ENCODE measurements at regions not wholly inside any gene's neighbourhood (a gene's known extent, or its start where the extent isn't known, plus 50 kb on each side); places are given as distances from the start of the nearest gene placed in this dataset.

DNA sequence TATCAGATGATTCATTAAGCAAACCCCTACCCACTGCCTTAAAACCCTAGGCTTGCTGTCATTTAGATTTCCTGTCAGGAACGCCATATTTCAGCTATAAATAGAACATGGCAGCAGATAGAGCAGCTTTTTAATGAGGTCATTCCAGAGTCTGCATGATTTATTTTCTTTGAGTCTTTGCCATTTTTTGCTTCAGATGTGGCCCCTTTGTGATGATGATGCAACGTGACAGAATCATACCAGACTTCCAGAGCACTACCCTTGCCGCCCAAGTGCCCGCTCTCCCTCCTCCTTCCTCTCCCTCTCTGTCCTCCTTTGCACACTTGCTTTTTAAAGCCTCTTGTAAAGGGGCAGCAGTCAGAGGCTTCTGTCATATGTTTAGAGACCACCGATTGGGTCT, 55.5 kb upstream of the TRIM67 start:
- H3K79me2 ChIP-seq: no peaks in the 10 kb centered on the region
- H3K27me3 ChIP-seq: no peaks in the 10 kb centered on the region
- H3K4me2 ChIP-seq: no peak overlapping the region
- peaks cover 11% of the 10 kb centered on the region for H3K4me1 ChIP-seq (ENCODE audit: insufficient read depth)
- H3K4me3 ChIP-seq: no peak overlapping the region
- WGBS (ENCODE audit: low lambda C conversion rate, missing lambda C conversion rate): 60% methylated on average over 5 of the region's 5 CpGs
- no peaks in the 10 kb centered on the region for H3K9me3 ChIP-seq (ENCODE audit: low read depth)
- no peak for TF ChIP-seq EZH2phosphoT487 (IDR thresholded peaks at IDR 0.05; ENCODE audit: low read depth, severe bottlenecking, unreplicated experiment)
- no peak for TF ChIP-seq EZH2 (IDR thresholded peaks at IDR 0.05; ENCODE audit: borderline replicate concordance)
- TF ChIP-seq, protein P1, sequence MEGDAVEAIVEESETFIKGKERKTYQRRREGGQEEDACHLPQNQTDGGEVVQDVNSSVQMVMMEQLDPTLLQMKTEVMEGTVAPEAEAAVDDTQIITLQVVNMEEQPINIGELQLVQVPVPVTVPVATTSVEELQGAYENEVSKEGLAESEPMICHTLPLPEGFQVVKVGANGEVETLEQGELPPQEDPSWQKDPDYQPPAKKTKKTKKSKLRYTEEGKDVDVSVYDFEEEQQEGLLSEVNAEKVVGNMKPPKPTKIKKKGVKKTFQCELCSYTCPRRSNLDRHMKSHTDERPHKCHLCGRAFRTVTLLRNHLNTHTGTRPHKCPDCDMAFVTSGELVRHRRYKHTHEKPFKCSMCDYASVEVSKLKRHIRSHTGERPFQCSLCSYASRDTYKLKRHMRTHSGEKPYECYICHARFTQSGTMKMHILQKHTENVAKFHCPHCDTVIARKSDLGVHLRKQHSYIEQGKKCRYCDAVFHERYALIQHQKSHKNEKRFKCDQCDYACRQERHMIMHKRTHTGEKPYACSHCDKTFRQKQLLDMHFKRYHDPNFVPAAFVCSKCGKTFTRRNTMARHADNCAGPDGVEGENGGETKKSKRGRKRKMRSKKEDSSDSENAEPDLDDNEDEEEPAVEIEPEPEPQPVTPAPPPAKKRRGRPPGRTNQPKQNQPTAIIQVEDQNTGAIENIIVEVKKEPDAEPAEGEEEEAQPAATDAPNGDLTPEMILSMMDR (IDR thresholded peaks at IDR 0.05; ENCODE audit: poor library complexity): no peak
- peak overlapping the region; percentile 50 for H3K27ac ChIP-seq
- no peaks in the 10 kb centered on the region for H3K36me3 ChIP-seq (replicated peaks; ENCODE audit: insufficient read depth, low read depth)
- H2AFZ ChIP-seq: no peak overlapping the region
- H4K20me1 ChIP-seq (ENCODE audit: insufficient read depth, poor library complexity, severe bottlenecking): no peaks in the 10 kb centered on the region
- H3K9me2 ChIP-seq (replicated peaks; ENCODE audit: insufficient read depth): no peaks in the 10 kb centered on the region
- DNase-seq (ENCODE audit: low spot score): peak; percentile 42

DNA sequence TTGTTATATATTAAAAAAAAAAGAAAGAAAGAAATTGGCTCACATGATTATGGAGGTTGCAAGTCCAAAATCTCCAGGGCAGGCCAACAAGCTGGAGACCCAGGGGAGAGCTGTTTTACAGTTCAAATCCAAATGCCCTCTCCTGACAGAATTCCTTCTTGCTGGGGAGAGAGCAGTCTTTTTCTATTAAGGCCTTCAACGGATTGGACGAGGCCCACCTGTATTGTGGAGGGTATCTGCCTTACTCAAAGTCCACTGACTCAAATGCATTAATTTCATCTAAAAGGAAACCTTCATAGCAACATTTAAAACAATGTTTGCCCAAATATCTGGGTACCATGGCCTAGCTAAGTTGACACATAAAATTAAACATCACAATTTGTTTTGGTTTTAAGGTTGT, 56.9 kb upstream of the TRIM67 start:
- no peak overlapping the region for H3K4me2 ChIP-seq
- no peaks in the 10 kb centered on the region for H3K27me3 ChIP-seq
- H3K79me2 ChIP-seq: no peaks in the 10 kb centered on the region
- no peak overlapping the region for H3K27ac ChIP-seq
- no peak for TF ChIP-seq EZH2phosphoT487 (IDR thresholded peaks at IDR 0.05; ENCODE audit: low read depth, severe bottlenecking, unreplicated experiment)
- TF ChIP-seq EZH2 (IDR thresholded peaks at IDR 0.05; ENCODE audit: borderline replicate concordance): no peak
- TF ChIP-seq, protein P1 (IDR thresholded peaks at IDR 0.05; ENCODE audit: poor library complexity): no peak
- no peak for DNase-seq (ENCODE audit: low spot score)
- no peaks in the 10 kb centered on the region for H3K9me2 ChIP-seq (replicated peaks; ENCODE audit: insufficient read depth)
- no peaks in the 10 kb centered on the region for H3K9me3 ChIP-seq (ENCODE audit: low read depth)
- peaks cover 11% of the 10 kb centered on the region for H3K4me1 ChIP-seq (ENCODE audit: insufficient read depth)
- H4K20me1 ChIP-seq (ENCODE audit: insufficient read depth, poor library complexity, severe bottlenecking): no peaks in the 10 kb centered on the region
- no peak overlapping the region for H2AFZ ChIP-seq
- no peaks in the 10 kb centered on the region for H3K36me3 ChIP-seq (replicated peaks; ENCODE audit: insufficient read depth, low read depth)
- H3K4me3 ChIP-seq: no peak overlapping the region
- WGBS (ENCODE audit: low lambda C conversion rate, missing lambda C conversion rate): 91% methylated on average over 2 of the region's 2 CpGs

- Histone ChIP-seq H3K27me3 (no peaks in the 10 kb centered on the region), H3K9me2 (replicated peaks; ENCODE audit: insufficient read depth) (no peaks in the 10 kb centered on the region), H3K9me3 (ENCODE audit: low read depth) (no peaks in the 10 kb centered on the region), H3K79me2 (no peaks in the 10 kb centered on the region), H2AFZ (no peak overlapping the region), H4K20me1 (ENCODE audit: insufficient read depth, poor library complexity, severe bottlenecking) (no peaks in the 10 kb centered on the region), H3K27ac (no peak overlapping the region), H3K4me2 (no peak overlapping the region), H3K4me3 (no peak overlapping the region), H3K36me3 (replicated peaks; ENCODE audit: insufficient read depth, low read depth) (no peaks in the 10 kb centered on the region), H3K4me1 (ENCODE audit: insufficient read depth) (peaks cover 11% of the 10 kb centered on the region)
- WGBS (ENCODE audit: low lambda C conversion rate, missing lambda C conversion rate): 59% methylated on average over 1 of the region's 1 CpG
- TF ChIP-seq EZH2 (IDR thresholded peaks at IDR 0.05; ENCODE audit: borderline replicate concordance) (no peak), EZH2phosphoT487 (IDR thresholded peaks at IDR 0.05; ENCODE audit: low read depth, severe bottlenecking, unreplicated experiment) (no peak)
- TF ChIP-seq, protein P1 (IDR thresholded peaks at IDR 0.05; ENCODE audit: poor library complexity): no peak
- no peak for DNase-seq (ENCODE audit: low spot score)
Observed at GRCh38 chr1:231103961-231104360, 57.9 kb upstream of the TRIM67 start.
